HG03571 (cell line): ENCODE measurements at regions not wholly inside any gene's neighbourhood (a gene's known extent, or its start where the extent isn't known, plus 50 kb on each side); places are given as distances from the start of the nearest gene placed in this dataset.

Experiments used
- ATAC-seq: cut with Tn5 transposase; IDR thresholded peaks from one replicate; pipeline ENCODE4 v1.9.1; 2021; ENCODE audit not compliant: unreplicated experiment

DNA sequence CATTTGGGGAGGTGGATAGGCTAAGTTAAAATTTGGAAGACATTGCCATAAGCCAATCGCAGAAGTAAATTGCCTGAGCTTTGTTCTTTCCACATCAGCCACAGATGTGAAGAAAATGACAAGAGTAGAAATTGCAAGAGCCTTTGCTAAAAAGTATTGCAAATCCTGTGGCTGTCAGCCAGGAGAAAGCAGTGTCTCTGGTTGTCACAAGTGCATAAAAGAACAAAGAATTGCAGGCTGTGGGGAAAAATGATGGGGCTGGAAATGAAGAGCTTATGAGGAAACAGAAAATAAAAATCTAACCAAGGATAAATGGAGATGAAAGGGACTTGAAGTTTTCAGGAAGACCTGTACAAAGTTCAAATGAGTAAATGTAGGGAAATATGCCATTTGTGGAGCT, 344.8 kb downstream of the CSNK1G3 start:
- ATAC-seq, result no peak

DNA sequence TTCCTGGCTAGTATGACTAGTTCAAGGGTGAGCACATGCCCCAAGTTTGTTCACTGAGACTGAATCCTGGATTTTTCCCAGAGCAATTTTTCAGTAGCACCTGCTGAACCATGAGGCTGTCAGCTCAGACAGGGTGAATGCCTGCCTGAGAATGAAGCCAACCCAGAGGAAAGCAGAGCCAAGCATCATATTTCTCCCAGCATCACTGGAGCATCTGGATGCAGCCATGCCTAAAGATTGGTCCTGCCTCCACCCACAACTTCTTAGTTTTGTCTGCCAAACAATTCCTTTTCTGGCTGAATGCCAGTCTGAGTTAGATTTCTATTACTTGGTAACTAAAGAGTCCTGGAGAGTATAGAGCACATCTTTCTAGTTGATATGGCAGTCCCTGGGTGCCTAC, 343.6 kb downstream of the CSNK1G3 start:
- no peak for ATAC-seq

DNA sequence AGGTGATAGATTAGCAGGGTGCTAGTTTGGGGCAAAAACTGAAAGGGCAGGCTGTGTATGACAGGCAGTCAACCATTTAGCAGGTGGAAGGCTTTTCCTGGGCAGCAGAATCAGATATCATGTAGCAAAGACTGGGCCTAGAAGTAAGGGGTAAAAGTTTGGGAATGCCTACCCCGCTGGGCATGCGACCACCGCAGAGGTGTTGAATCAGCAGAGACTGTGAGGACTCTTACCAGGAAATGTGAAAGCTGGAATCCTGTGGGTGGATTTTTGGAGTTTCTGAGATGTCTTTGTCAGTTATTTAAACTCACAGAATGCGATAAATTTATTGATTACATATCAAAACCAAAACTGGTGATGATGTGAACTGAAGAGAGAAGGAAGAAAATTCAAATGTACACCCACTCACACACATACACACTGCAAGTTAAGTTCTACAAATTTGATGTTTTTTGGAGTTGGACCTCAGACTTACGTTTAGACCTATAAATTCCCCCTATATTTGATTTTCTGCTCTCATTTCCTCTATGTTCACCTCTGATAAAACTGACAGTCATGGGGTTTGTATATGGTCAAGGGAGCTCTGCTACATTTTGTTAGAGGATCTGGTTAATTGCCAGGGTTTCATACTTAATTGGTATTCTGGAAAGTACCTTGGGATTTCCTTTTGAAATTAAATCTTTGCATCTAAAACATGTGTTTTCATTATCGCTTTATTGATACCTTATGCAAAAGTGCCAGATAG, 333.6 kb downstream of the CSNK1G3 start:
- no peak for ATAC-seq

DNA sequence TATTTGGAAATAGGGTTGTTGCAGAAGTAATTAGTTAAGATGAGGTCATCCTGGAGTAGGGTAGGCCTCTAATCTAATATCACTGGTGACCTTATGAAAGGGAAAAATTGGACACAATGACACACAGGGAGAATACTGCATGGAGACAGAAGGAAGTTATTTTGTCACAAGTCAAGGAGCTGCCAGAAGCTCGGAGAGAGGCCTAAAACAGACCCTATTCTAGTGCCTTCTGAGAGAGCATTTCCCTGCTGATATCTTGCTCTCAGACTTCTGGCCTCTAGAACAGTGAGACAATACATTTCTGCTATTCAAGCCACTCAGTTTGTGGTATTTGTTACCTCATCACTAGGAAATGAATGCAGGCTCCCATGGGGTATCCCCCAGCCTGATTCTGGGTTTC, 332.9 kb downstream of the CSNK1G3 start:
- no peak for ATAC-seq

DNA sequence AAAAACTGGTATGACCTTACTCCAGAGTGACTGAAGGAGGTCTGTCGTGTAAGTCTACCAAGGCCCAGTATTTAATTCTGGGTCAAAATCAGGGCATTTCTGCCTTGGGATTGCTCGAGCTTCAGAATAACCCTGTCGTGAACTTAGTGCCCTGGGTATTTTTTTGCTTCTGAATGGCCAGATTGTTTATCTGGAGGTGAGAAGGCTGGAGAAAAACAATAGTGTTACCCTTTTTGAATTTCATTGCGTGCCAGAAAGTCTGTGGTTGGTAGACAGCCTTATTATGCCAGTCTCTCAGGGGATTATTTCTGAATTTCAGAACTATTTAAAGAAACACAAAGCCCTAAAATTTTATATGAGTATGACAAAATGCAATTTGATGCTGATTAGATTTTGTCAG, 323.4 kb downstream of the CSNK1G3 start:
- ATAC-seq, result no peak

DNA sequence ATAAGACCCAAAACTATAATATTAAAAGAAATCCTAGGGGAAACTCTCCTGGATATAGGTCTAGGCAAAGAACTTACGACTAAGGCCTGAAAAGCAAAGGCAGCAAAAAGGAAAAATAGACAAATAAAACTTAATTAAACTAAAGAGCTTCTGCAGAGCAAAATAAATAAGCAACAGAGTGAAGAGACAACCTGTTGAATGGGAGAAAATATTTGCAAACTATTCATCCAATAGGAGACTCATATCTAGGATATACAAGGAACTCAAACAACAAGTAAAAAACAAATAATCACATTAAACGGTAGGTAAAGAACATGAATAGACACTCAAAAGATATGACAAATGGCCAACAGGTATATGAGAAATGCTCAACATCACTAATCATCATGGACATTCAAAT, 318.6 kb downstream of the CSNK1G3 start:
- no peak for ATAC-seq

DNA sequence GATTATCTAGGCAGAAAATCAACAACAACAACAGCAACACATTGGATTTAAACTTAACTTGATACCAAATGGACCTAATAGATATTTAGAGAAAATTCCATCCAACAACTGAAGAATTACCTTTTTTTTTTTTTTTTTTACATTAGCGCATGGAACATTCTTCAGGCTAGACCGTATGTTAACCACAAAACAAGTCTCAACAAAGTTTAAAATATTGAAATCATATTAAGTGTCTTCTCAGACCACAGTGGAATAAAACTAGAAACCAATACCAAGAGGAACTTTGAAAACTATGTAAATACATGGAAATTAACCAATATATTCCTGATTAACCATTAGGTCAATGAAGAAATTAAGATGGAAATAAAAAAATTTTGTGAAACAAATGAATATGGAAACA, 315.8 kb downstream of the CSNK1G3 start:
- no peak for ATAC-seq

DNA sequence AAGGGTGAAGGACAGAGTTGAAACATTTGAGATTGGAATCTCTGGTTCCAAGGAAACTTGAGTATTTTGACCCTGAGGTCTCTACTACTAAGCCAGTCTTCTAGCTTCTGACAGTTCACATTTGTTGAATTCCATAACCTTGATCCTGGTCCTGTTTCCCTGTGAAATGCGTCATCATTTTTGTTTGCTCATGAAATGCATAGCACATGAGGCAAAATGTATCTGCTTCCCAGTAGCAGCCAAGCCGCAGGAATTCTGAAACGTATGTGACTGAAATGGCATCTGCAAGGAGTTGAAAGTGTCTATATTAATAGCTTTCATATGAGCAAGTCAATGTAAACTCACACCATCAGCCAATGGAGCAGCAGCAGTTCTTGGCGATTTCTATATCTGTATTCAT, 307.9 kb downstream of the CSNK1G3 start:
- no peak for ATAC-seq

DNA sequence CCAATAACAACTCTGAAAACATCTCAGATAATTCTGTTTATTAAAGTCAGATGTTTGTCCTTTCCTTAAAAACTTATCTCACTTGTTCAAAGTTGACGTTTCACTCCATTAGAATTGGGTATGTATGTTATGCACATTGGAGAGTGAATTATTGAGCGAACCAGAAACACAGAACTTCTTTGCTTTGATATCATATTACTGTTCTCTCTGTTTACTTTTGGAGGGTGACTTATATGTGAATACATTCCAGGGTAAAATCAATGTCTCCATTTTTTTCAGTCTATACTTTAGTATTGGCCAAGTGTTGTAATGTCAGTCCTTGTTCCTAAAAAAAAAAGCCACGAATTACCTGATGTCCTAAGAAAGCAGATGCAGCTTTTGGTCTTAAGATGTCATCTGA, 307.4 kb downstream of the CSNK1G3 start:
- no peak for ATAC-seq

DNA sequence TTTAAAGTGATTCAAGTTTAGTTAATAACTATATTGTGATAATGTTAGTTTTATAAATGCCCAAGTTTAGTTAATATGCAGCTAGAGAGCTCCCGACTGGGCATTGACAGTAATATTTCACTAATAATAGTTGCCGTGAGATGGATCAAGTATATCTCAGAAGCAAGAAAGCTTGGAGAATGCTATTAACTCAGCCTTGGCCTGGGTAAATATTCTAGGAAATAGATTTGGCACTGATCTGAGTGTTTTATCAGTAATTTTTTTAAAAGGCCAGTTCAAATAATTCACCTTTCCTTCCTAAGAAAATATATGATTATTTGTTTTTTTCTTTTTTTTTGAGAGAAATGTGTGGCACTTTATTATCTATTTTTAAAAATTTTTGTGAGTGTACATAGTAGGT, 305.3 kb downstream of the CSNK1G3 start:
- ATAC-seq, result no peak

DNA sequence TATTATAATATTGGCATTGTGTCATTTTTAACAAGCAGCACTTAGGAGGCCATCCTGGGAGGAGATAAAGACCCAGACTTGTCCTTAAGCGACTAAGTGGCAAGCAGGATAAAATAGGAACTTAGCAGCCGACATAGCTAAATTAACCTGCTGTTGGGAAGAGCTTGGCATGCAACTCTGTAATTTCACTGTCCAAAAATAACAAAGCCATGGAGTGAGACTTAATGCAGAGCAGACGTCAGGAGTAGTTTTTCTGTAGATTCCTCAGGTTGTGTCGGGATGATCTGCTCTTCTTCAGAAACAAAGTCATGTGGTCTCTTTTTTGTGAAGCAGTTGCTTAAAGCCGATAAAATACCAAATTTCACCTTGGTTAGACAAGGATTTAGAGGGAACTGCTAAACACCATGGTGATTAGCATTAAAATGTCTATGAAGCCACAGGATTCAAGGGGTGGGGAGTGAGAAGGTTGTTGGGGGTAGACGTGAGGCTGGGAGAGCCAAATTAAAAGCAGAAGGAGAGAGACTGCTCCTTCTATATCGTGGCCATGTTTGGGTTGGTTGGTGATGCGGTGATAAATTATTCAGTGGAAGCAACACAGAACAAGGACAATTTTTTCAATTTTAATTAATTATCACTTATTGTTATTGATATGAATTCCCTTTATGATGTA, 303.0 kb downstream of the CSNK1G3 start:
- no peak for ATAC-seq

DNA sequence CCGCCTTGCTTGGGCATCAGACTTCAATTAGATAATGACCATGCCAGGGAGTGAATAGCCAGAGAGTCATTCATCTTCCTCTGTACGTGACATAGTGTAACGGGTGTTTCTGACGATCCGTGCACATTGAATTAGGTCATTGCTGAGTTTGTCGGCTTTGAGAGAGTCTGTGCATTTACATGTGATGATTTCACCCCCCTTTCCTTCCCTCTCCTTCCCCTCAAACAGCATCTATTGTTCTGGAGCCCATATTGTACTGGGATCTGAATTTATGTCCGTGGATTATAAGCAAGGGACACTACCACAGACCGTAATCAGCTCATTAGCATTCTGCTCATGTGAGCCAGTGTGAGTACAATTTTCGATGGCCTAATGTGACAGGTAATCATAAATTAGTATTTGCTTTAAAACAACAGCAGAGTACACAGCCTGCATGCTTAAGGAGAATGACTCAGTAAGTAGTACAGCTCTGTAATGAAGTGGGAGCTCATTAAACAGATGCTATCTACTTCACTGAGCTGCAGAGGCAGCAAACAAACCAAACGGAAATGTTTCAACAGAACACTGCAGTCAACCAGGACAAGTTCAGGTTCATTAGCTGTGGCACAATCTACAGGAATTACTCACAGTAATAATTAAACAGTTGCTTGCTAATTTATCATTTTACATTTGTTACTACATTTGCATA, 302.1 kb downstream of the CSNK1G3 start:
- ATAC-seq, result no peak

DNA sequence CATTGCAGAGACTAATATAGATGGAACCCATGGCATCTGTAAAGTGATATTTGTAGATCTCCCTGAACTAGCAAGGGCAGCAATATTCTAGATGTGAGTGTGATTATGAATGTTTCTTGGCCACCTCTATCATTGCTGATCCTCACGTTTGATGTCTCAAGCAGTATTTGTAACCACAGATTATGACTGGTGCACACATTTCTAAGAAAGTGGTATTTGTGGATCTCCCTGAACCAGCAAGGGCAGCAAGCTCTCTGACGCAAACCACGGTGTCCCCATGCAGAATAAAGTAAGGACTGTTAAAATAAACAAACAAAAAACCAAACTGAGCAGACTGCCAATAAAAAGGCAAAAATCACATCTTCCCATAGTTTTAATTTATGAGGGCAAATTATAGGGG, 301.3 kb downstream of the CSNK1G3 start:
- ATAC-seq, result no peak

DNA sequence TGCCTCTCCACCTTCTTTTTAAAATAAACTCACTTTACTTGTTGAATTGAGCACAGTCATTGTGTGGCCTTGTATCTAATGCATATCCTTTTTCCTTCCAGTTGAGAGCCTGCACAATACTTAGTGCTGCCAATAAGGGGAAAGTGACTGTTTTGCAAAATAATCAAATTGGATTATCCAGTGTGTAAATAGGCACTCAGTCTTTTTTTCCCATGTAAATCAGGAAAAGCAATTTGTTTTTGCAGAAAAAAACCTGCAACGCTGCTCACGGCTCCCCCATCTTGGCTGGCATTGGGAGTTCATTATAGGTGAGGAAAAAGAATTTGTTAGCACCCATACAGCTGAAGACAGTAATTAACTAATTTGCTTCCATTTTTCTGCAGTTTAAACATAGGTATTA, 299.9 kb downstream of the CSNK1G3 start:
- no peak for ATAC-seq

DNA sequence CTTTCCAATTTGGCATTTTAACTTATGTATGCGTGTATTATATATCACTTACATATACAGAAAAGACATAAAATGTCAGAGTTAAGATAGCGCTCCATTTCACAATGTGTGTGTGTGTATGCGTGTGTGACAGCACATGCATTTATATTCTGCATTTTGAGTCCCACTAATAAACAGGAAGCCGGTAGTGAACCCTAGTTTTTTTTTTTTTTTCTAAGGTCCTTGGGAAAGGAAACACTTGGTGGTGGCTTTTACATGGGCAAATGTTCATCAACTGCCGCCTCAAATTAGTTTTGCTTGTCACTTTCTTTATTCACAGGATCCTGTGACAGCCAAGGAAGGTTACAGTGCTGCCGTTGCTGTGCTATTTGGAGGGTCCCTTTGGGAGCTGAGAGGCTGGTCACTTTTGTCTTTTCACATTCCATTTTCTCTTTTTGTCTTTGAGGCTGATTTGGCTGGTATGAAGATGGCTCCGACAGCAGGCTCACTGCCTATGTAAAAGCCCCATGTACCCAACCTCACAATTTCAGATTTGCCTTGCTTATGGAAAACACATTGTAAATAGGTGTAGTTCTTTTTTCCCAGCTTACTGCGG, 298.9 kb downstream of the CSNK1G3 start:
- no peak for ATAC-seq

DNA sequence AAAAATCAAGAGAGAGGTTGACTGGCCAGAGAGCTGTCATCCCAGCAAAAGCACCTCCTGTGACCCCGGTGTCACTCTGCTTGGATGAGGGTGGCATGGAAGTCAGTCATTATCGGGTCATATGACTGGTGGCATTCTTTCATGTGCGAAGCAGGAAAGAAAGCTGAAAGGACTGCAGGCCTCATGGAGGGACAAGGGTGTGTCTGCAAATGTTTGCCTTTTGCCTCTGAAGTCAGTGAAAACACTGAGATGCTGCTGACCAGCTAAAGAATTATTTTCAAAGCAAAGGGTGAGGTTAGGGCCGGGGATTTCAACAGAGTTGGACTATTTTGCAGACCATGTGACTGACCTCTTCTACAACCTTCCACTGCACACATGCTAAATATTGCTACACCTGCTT, 298.3 kb downstream of the CSNK1G3 start:
- ATAC-seq, result no peak

DNA sequence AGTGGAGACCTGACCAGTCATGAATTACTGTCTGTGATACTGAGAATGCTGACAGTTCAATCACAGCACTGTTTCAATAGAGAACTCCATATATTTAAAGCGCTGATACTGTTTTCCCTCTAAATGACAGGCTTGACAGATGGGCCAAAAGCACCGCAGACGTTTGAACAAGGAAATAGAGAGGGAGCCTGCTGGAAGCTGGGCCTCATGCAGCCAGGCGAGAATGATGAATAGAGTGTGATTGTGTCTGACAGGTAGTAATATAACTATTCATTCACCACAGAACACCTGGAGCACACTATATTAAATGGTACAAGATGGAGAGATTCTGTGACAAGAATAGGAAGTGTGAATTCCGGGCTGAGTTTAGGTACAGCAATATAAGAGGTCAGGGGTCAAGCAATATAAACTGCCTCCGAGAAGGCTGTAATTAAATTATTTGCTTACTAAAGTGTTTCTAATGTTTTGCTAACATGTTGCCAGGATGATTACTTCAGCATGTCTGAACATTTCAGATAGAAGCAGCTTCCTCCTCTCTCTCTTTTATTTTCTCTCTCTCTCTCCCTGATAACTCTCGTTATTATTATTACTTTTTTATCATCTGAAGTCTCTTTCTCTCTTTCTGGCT, 297.7 kb downstream of the CSNK1G3 start:
- ATAC-seq, result no peak

DNA sequence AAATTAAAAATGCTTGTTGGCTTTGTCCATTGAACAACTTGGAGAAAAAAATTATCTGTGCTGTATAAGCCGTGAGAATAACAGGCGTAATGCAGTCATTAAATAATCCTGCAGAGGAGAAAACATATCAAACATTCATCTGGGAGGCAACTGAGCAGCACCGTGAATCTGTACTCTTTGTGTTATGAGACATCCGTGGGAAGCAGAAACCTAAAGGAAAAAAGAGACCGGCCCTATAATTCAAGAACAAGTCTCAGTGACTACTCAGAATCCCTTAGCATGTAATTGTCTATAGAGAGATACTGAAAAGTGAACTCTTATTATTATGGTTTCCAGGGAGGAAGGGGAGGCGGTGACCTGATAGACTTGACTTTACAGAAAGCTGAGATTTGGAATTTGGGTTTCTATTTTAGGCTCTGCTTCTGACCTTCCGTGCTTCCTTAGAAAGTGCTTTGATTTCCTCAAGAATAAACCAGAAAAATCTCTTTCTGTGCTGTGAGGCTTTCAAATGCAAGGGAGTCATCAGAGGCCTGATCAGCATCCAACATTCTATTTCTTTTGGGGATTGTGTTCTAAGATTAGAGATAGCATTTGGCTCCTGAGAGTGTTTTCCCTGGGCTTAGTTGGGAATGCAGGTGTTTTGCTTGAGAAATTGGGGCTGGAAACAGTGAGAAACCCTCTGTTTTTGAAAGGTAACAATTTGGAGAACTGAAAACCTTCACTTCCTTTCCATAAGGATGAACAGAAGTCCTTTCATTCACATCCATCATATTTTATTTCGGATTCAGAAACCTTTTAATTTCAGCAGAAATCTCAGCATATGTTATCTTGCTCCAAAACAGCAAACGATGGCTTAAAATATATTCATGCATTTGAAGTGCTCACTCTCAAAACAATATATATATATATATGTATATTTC, 296.7 kb downstream of the CSNK1G3 start:
- ATAC-seq, result no peak

DNA sequence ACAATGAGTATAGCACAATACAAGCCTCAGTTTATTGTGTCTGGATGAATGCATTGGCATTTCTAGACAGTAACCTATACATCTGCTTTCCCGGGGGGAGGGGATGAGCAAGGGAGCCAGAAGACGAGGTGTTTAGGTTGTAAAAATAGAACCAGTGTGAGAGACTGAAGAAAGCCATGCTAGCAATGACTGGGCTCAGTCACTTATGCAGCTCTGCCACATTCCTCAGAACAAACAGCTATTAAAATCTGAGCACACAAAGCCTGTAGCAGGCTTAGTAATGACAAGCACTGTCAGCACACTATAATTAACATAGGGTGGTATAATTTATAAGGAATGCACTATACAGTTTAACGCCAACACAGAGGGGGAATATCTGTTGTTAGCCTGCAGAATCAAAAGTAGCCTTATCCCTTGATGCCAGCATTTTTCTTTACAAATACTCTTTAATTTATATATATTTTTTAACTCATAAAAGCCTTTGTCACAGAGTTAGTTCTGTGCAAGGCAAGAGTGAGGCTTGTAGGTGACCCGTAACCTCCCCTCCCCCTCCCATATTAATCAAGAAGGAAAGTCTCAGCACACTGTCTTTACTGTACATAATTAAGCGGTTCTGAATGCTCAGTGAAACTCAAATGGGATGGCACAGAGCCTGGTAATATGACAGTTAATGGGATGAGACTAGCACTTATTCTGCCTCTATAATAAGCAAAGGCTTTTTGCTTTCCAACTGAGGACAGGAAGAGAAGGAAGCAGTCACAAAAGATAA, 295.4 kb downstream of the CSNK1G3 start:
- ATAC-seq, result no peak

DNA sequence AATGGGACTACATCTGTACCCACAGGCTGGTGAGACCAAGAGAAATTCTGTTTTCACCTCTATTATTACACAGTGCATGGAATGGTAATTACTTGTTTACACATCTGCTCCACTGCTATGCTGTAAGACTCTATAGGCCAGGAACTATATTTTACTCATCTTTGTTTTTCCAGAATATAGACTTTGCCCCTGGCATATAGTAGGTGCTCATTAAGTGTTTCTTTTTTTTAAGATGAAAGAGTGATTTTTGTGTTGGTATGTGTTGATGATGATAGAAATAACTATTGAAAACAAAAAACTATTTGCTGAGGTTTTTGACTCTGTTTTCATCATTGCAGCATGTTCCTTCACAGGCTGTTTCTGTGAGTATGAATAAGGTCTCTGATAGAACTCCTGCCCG, 294.7 kb downstream of the CSNK1G3 start:
- ATAC-seq, result no peak
